Astrocyte (in vitro differentiated cells and primary cell): ENCODE measurements at regions not wholly inside any gene's neighbourhood (a gene's known extent, or its start where the extent isn't known, plus 50 kb on each side); places are given as distances from the start of the nearest gene placed in this dataset.

Experiments used
- CTCF ChIP-seq: IDR thresholded peaks from 2 replicates; pipeline ENCODE4 v1.5.1; 2011; ENCODE audit warnings: low read depth, mild to moderate bottlenecking, inconsistent platforms, low read length, moderate library complexity; ENCODE audit not compliant: insufficient read depth
- EZH2 ChIP-seq: IDR thresholded peaks from 2 replicates; pipeline ENCODE4 v1.6.1; 2012; ENCODE audit warnings: mild to moderate bottlenecking, low read length, inconsistent platforms; ENCODE audit not compliant: insufficient read depth

GRCh38 chr22:48175721-48176120 is 1413.3 kb downstream of the TBC1D22A start:
- TF ChIP-seq EZH2 = no peak
- no peak for TF ChIP-seq CTCF
